Stimulated activated CD8-positive, alpha-beta memory T cell treated with anti-CD3 and anti-CD28 coated beads, Interleukin-2, amount 100 ng/mL, for 48 hours (primary cell): ENCODE measurements at regions not wholly inside any gene's neighbourhood (a gene's known extent, or its start where the extent isn't known, plus 50 kb on each side); places are given as distances from the start of the nearest gene placed in this dataset.

ENCODE experiments used
- DNase-seq, 2 donors: peaks; one replicate each; pipeline ENCODE4 v3.0.0-alpha.2; 2020; ENCODE audit warnings: low read depth in 2 of 2

GRCh38 chr1:182293119-182293589, 98.4 kb downstream of the GLUL start:
- no peak for DNase-seq

- DNase-seq = no peak
Measured at GRCh38 chr1:182292193-182292741, 99.3 kb downstream of the GLUL start.

DNA sequence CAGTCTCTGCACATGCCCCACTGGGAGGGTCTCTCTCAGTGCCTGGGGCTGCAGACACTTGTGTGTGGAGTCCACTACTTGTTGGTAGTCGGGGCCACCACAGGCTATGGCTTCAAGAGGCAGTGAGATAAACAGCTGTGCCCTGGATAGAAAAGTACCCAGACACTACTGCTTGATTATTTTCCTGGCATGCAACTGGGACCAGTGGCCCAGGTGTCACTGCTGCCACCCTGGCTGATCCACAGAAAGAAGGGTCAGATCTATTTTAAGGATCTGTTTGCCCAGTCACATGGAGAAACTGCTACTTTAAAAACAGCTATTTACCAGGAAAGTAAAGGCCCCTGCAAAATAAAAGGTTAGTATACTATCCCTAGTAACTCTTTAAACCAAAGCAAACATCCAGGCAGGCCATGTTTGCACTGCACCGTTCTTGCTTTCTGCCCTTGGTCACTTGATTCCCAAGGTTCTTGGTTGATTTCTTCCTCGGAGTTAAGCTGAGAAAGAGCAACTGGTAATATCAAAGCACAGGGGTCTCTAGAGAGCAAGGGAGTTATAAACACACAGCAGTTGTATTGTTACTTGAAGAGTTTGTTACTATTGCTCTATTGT, 99.9 kb downstream of the GLUL start:
- no peak for DNase-seq

GRCh38 chr1:182288749-182289604, 102.6 kb downstream of the GLUL start:
- no peak for DNase-seq

GRCh38 chr1:182286761-182287160, 104.8 kb downstream of the GLUL start:
- DNase-seq = no peak

DNA sequence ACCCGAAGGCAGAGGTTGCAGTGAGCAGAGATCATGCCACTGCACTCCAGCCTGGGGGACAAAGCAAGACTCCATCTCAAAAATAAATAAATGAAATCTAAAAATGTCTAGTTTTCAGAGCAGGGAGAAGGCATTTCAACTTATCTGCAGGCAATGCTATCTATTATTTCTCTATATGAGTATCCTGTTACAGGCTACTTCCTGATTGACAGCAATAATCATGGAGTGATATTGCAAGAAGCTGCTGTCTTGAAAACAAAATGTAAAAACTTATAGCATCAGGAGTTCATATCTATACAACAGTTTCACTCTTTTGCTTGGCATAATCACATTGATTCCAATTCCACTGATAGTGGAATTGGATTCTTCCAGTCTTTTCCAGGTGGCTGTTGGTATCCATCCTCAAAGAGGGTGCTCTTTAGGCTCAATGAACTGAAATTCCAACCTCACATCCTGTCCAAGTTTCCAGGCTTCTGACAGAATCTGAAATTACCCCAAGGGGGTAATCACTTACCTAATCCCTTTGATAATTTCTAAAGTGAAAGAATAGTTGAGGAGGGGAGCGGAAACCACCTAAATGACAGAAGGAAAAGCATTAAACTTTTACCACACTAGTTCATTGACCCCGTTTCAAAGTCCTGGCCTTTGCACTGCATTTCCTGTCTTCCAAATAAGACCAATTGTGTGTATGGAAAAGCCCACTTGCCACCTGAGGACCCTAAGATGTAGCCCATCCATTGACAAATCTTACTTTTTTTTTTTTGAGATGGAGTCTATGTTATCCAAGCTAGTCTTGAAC, 107.6 kb downstream of the GLUL start:
- DNase-seq = no peak

DNA sequence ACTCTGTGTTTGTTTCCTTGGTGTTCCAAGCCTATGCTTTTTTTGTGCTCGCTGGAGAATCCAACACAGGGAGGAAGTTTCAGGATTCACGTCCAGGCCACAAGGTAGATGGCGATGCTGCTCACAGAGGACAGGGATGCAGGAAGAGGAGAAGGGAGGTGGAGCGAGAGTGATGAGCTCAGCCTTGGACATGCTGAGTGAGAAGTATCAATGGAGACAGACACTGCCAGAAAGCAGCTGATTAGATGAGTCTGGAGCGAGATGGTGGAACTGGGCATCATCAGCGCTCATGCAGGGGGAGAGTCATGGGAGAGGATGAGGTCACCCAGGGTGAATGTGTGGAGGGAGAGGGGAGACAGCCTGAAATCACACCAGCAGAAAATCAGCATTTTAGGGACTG, 110.0 kb downstream of the GLUL start:
- no peak for DNase-seq

DNA sequence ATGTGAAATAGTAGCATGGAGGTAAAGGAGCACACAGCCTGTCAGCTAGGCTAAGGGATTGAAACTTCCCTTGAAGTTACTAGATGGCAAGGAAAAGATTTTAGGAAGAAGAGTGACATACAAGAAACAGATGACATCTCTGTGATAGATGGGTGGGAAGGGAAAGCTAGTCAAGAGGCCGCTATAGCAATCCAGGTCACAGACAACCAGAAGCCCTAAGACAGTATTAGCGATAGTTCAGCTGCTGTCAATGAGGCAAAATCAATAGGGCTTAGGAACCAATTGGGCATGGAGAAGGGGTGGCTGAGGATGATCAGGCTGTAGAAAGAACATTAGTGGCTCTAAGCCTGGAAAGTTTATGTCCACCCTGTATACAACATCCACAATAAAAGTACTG, 111.1 kb downstream of the GLUL start:
- no peak for DNase-seq

DNA sequence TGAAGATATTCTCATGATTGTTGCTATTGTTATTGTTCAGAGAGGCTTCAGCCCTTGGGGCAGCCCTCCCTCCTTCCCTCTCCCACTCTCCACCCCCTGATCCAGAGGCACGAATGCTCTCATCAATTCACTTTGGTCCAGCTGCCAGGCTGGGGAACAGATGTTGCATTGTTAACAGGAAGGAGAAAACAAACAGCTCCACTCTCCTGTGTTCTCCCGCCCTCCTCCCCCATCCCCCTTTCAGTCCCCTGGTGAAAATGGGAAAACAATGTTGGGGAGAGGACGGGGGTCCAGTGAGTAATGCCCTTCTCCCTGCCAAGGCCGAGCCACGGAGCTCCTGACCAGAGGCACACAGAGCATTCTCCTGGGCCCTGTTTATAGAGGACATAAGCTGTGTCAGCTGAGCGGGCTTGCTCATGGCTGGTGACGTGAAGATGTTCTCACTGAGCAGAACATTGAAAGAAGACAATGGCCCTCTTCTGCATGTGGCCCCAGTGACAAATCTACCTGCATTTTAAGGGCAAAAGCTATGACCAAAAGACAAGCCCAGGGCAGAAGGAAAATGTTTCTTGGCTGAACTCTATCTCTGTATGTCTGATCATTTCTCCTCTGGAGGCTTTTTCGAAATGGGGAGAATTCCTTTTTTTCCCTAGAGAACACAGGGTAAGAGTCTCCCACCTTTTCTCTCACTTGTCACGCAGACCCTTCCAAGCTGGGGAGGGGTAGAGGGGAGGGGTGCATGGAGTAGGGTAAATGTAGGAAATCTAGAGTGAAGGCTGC, 111.7 kb downstream of the GLUL start:
- no peak for DNase-seq

DNA sequence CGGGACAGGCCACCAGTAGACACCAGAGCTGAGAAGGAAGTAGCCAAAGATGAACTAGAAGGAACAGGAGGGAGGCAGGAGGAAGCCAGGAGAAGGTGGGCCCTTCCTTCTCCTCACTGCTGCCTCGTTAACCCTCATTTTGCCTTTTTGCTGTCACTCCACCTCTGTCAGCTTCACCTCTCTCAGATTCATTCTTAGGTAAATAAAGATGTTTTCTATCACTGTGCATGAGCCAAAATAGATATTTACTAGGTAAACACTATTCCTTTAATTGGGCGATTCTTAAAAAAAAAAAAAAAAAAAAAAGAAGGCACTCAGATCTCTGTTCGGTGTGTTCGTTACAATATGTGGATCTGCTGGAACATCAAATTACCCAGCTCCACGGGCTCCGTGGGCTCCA, 112.3 kb downstream of the GLUL start:
- no peak for DNase-seq

DNA sequence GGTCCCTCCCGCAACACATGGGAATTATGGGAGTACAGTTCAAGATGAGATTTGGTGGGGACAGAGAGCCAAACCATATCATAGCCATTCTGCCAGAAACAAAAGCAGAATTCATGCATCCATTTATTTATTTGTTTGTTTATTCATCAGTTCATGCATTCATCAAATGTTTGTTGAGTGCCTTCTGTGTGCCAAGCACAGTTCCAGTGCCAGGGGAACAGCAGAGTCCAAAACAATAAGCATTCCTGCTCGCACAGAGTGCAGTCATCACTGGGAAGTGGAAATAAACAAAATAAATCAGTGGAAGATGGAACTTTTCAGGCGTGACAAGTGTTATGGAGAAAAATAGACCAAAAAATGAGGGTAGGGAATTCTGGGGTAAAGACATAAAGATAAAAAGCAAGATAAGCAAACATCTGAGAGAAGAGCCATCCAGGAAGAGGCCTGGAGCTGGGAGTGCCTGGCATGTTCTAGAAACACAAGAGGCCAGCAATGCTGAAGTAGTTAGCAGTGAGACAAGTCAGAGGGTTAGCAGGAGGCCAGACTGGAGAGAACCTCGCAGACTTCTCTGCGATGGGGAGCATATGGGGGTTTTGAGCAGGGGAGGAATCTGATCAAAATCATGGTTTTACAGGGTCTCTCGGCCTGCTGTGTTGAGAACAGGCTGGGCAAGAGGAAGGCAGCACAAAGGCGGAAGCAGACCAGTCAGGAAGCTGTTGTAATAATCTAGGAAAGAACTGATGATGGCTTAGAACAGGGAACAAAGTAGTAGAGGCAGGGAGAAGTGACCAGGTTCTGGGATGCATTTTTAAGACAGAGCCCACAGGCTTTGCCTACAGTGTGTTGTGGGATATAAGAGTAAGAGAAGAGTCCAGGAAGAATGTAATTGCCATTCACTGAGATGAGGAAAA, 113.2 kb downstream of the GLUL start:
- no peak for DNase-seq

DNA sequence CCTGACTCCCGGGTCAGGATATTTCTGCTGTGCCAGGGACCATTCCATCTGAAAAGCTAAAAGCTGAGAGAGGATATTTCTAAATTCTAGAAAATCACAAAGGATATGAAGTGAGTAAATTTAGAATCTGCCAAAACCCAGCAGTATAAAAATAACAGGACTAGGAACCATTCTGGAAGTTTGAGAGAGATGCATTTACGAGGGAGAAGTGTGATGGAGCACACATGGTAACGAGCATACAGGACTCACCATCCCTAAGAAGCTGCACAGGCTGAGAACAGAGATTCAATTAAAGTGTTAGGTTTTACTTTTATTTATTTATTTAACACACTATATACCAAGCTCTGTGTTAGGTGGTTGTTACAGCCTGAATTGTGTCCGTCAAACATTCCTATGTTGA, 116.3 kb downstream of the GLUL start:
- no peak for DNase-seq

DNA sequence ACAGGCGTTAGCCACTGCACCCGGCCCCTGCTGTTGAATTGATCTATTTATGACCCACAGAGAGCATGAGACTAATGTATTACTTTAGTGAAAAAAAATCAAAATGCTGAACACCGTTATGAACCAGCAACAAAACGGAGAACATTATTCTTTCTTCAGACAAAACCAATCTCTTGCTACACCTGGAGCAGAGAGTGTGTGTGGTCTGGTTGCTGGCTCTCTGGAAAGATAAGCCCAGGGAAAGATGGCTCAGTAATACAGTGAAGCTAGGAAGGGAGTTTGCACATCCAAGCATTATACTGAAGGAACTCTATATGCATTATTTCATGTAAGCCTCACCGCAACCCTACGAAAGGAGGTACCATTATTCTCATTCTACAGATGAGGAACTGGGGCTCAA, 117.0 kb downstream of the GLUL start:
- no peak for DNase-seq

DNA sequence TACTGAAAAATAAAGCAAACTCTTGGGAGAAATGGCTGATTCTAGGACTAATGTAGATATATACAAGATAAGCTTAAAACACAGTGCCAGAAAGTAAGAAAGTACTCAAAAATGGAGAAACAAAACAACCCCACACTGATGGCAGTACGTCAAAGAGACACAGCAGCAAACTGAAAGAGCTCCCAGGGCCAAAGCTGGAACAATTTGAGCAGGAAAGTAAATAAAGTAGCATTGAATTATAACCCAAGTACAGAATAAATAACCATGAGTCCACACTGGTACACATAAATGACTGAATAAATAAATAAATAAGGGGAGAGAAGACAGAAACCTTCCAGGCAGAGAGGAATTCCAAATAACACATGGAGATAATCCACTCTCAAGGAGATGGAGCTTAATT, 120.9 kb downstream of the GLUL start:
- DNase-seq = no peak

DNA sequence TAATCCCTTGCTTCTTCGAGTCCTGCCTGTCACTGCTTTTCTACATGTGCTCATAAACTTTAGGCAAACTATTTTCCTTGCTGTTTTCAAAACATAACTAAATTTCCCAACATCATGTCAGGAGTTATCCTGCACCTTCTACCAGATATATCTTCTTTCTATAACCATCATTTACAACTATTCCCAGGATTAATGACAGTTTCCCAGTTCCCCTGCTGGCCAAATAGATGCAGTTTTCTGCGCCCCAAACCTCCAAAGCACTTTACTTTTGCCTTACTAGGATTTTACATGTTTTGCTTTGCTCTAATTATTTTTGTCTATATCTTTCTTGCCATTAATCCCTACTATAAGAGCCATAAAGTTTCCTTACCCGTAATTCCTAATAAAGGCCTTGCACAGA, 122.5 kb downstream of the GLUL start:
- no peak for DNase-seq

- no peak for DNase-seq
Measured at GRCh38 chr1:182268669-182269068, 122.9 kb downstream of the GLUL start.

DNA sequence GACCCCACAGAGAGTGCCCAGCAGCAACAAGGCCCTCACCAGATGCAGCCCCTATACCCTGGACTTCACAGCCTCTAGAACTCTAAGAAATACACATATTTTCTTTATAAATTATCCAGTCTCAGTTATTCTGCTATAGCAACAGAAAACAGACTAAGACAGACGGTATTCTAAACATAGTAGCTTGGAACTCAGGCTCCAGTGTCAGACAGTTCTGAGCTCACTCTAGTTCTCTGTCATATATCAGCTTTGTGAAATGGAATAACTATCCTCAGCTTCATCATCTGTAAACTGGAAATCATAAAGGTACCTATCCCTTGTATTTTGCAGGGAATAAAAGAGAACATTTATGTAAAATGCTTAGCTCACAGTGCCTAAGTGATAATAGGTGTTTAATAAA, 127.4 kb downstream of the GLUL start:
- DNase-seq = no peak

DNA sequence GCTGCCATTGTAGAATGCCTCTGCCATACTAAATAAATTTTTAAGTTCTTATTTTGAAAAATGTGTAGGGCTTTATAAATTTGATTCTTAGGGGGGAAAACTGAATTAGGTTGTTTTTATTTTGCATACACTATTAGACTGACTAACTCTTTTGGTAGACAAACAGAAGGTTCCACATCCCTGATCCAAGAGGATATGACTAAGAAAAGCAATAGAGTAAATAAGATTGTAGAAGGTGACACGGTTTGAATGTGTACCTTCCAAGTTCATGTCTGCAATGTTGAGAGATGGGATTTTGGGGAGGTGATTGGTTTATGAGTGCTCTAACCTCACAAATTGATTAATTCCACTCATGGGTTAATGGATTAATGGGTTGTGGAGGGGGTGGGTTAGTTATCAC, 127.9 kb downstream of the GLUL start:
- DNase-seq = no peak

- DNase-seq = no peak
Measured at GRCh38 chr1:182262425-182262824, 129.2 kb downstream of the GLUL start.

GRCh38 chr1:182261655-182262054, 129.9 kb downstream of the GLUL start:
- no peak for DNase-seq
